GM23338 (cell line): ENCODE measurements at regions not wholly inside any gene's neighbourhood (a gene's known extent, or its start where the extent isn't known, plus 50 kb on each side); places are given as distances from the start of the nearest gene placed in this dataset.

Source experiments
- ATAC-seq: fragments of 200-7000 bp; cut with Tn5 transposase; 3 replicates; pipeline ENCODE4 v1.9.1; 2020
- DNase-seq: peaks from one replicate; pipeline ENCODE4 v3.0.0-alpha.2; 2015; ENCODE audit warnings: low spot score
- H2AFZ ChIP-seq: fragments of 200-600 bp; sonication (generic); 2 replicates; pipeline ENCODE4 v1.8.0; 2016; ENCODE audit warnings: antibody characterized with exemption, mild to moderate bottlenecking, moderate library complexity
- H3F3A ChIP-seq: fragments of 200-600 bp; sonication (generic); replicated peaks from 2 replicates; pipeline ENCODE4 v1.8.0; 2017; ENCODE audit warnings: antibody characterized with exemption, mixed run types, low read depth
- H3K27ac ChIP-seq: fragments of 200-600 bp; sonication (generic); 2 replicates; pipeline ENCODE4 v1.6.1; 2016; ENCODE audit warnings: low read depth
- H3K27me3 ChIP-seq: fragments of 200-600 bp; sonication (generic); 2 replicates; pipeline ENCODE4 v1.8.0; 2016; ENCODE audit warnings: mild to moderate bottlenecking, mixed run types, moderate library complexity; ENCODE audit not compliant: insufficient read depth
- H3K36me3 ChIP-seq: fragments of 200-600 bp; sonication (generic); 2 replicates; pipeline ENCODE4 v1.8.0; 2016; ENCODE audit warnings: mild to moderate bottlenecking; ENCODE audit not compliant: insufficient read depth
- H3K4me1 ChIP-seq: fragments of 200-600 bp; sonication (generic); 2 replicates; pipeline ENCODE4 v1.8.0; 2016; ENCODE audit warnings: mild to moderate bottlenecking, moderate library complexity; ENCODE audit not compliant: insufficient read depth
- H3K4me2 ChIP-seq: fragments of 200-600 bp; sonication (generic); 2 replicates; pipeline ENCODE4 v1.7.1; 2017; ENCODE audit warnings: mixed run types
- H3K4me3 ChIP-seq: fragments of 200-600 bp; sonication (generic); 2 replicates; pipeline ENCODE4 v1.6.1; 2016; ENCODE audit warnings: mixed run types
- H3K79me2 ChIP-seq: fragments of 200-600 bp; sonication (generic); replicated peaks from 2 replicates; pipeline ENCODE4 v1.8.0; 2017; ENCODE audit warnings: mild to moderate bottlenecking; ENCODE audit not compliant: insufficient read depth
- H3K9me2 ChIP-seq: fragments of 200-600 bp; sonication (generic); 2 replicates; pipeline ENCODE4 v1.8.0; 2017; ENCODE audit not compliant: insufficient read depth
- H4K20me1 ChIP-seq: fragments of 200-600 bp; sonication (generic); replicated peaks from 2 replicates; pipeline ENCODE4 v1.8.0; 2017; ENCODE audit warnings: mild to moderate bottlenecking; ENCODE audit not compliant: insufficient read depth
- H3K27ac Mint-ChIP-seq: 2 replicates; pipeline ENCODE4 v1.8.0; 2020; ENCODE audit warnings: inconsistent platforms, mild to moderate bottlenecking, moderate library complexity, mixed read lengths
- H3K27me3 Mint-ChIP-seq: 3 replicates; pipeline ENCODE4 v1.8.0; 2022; ENCODE audit warnings: low read depth, mild to moderate bottlenecking, moderate library complexity, mixed read lengths, inconsistent platforms; ENCODE audit not compliant: insufficient read depth, poor library complexity
- H3K36me3 Mint-ChIP-seq: 3 replicates; pipeline ENCODE4 v1.8.0; 2021; ENCODE audit warnings: low read depth, mild to moderate bottlenecking, inconsistent platforms, moderate library complexity, mixed read lengths
- H3K4me1 Mint-ChIP-seq: 3 replicates; pipeline ENCODE4 v1.8.0; 2020; ENCODE audit warnings: mild to moderate bottlenecking, inconsistent platforms, mixed read lengths
- H3K4me3 Mint-ChIP-seq: 3 replicates; pipeline ENCODE4 v1.8.0; 2021; ENCODE audit warnings: moderate library complexity, mild to moderate bottlenecking, inconsistent platforms, mixed read lengths
- H3K9me3 Mint-ChIP-seq: 3 replicates; pipeline ENCODE4 v1.8.0; 2020; ENCODE audit warnings: moderate library complexity, mild to moderate bottlenecking, inconsistent platforms, mixed read lengths
- CREB1 ChIP-seq: fragments of 250-450 bp; sonication (Bioruptor Pico); IDR thresholded peaks from 2 replicates; pipeline ENCODE4 v1.5.0; 2020; ENCODE audit warnings: low read depth, mild to moderate bottlenecking, moderate library complexity
- EZH2 ChIP-seq: fragments of 200-600 bp; sonication (generic); IDR thresholded peaks from one replicate; pipeline ENCODE4 v1.8.0; 2017; ENCODE audit warnings: antibody characterized with exemption, mild to moderate bottlenecking, low read depth; ENCODE audit not compliant: unreplicated experiment
- EZH2phosphoT487 ChIP-seq: fragments of 200-600 bp; sonication (generic); IDR thresholded peaks from one replicate; pipeline ENCODE4 v1.8.1; 2018; ENCODE audit warnings: antibody characterized with exemption; ENCODE audit not compliant: unreplicated experiment
- JUNB ChIP-seq: IDR thresholded peaks from one replicate; pipeline ENCODE4 v1.6.1; 2016; ENCODE audit warnings: antibody characterized with exemption; ENCODE audit not compliant: unreplicated experiment
- NANOG ChIP-seq: IDR thresholded peaks from 2 replicates; pipeline ENCODE4 v1.6.1; 2016; ENCODE audit warnings: antibody characterized with exemption, borderline replicate concordance
- POLR2AphosphoS5 ChIP-seq: IDR thresholded peaks from 2 replicates; pipeline ENCODE4 v1.6.1; 2016; ENCODE audit warnings: antibody characterized with exemption, low read depth
- STAT1 ChIP-seq: IDR thresholded peaks from one replicate; pipeline ENCODE4 v1.6.1; 2016; ENCODE audit warnings: antibody characterized with exemption; ENCODE audit not compliant: unreplicated experiment
- ZNF114 ChIP-seq: fragments of 250-450 bp; sonication (Bioruptor Pico); IDR thresholded peaks from 2 replicates; pipeline ENCODE4 v1.5.0; 2020; ENCODE audit warnings: mild to moderate bottlenecking, moderate library complexity
- ZNF331 ChIP-seq: fragments of 250-450 bp; sonication (Bioruptor Pico); IDR thresholded peaks from 2 replicates; pipeline ENCODE4 v1.5.0; 2020; ENCODE audit warnings: low read depth, mild to moderate bottlenecking, moderate library complexity
- TF ChIP-seq, protein P1 (sequence below), 2 experiments: fragments of 200-600 bp in 1 of 2; sonication (generic) in 1 of 2; conservative IDR thresholded peaks; 2 replicates each; pipeline versions ENCODE4 v1.5.1 to v1.6.1; 2016 to 2017; ENCODE audit warnings: antibody characterized with exemption in 2 of 2, low read depth in 2 of 2, mild to moderate bottlenecking in 2 of 2, moderate library complexity in 1 of 2
- TF ChIP-seq, protein P2 (sequence below): IDR thresholded peaks from 2 replicates; pipeline ENCODE4 v1.6.1; 2016; ENCODE audit warnings: antibody characterized with exemption
- TF ChIP-seq, protein P3 (sequence below): fragments of 250-450 bp; sonication (Bioruptor Pico); IDR thresholded peaks from 2 replicates; pipeline ENCODE4 v1.5.0; 2020; ENCODE audit warnings: mild to moderate bottlenecking, moderate library complexity

DNA sequence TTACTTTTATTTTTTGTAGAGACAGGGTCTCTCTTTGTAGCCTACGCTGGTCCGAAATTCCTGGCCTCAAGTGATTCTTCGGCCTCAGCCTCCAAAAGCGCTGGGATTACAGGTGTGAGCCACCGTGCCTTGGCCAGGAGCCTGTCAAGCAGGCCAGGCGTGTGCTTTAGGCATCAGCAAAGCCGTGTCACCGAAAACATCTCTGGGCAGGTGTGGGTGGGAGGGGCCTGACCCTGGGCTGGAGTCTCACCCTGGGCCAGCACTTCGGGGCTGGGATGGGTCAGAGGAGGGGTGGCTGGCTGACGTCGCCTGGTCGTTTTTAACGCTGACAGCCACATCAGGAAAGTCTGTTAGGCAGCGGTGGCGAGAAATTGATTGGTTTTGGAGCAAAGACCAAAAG is 80.9 kb downstream of the UNCX start (continued):
- TF ChIP-seq POLR2AphosphoS5 (no peak), STAT1 (no peak), EZH2 (no peak)
- TF ChIP-seq, protein P1, sequence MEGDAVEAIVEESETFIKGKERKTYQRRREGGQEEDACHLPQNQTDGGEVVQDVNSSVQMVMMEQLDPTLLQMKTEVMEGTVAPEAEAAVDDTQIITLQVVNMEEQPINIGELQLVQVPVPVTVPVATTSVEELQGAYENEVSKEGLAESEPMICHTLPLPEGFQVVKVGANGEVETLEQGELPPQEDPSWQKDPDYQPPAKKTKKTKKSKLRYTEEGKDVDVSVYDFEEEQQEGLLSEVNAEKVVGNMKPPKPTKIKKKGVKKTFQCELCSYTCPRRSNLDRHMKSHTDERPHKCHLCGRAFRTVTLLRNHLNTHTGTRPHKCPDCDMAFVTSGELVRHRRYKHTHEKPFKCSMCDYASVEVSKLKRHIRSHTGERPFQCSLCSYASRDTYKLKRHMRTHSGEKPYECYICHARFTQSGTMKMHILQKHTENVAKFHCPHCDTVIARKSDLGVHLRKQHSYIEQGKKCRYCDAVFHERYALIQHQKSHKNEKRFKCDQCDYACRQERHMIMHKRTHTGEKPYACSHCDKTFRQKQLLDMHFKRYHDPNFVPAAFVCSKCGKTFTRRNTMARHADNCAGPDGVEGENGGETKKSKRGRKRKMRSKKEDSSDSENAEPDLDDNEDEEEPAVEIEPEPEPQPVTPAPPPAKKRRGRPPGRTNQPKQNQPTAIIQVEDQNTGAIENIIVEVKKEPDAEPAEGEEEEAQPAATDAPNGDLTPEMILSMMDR (conservative IDR thresholded peaks at IDR 0.05; ENCODE audit: low read depth in 2 of 2), result no peak

DNA sequence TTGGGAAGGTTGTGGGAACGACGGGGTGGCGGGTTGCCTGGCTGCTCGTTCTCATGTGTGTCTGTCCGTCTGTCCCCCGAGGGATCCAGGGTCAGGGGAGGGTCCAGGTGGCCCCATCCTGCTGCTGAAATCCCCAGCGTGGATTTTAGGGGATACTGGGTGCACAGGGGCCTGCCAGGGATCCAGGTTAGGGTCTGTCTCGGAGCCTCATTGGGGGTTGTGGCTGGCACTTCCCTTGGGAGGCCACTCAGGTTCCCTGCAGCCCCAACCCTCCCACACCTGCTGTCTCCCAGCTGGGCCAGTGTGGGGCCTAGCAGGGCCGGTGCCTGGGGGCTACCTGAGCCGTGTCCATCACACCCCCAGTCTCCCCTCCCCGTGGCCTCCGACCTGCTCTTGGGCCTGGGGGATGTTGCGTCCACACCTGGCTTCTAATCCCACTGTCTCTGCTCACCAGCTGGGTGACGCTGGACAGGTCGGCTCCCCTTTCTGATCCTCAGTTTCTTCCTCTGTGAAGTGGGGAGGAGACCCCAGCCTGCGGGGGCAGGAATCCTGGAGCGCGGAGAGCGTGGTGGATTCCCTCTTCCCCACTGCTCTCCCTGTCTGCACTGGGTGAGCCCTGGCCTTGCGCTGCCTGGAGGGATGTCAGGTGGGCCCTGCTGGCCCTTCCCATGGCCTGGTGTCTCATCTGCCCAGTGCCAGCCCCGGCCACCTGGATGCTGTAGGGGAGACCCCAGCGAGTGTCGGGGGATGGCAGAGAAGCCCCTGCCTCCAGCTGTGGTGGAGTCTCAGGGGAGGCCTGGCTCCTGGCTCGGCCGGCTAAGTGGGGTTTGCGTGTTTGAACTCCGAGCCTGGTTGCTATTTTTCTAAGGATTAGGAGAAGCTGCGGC is 81.6 kb downstream of the UNCX start:
- no peak; the same call in 2 of the 3 replicates for ATAC-seq
- H3K27ac Mint-ChIP-seq, result no peak overlapping the region
- TF ChIP-seq EZH2 (no peak), ZNF114 (no peak), CREB1 (CRISPR knock-in tag) (no peak), EZH2phosphoT487 (no peak), NANOG (no peak), STAT1 (no peak), POLR2AphosphoS5 (no peak), JUNB (no peak), ZNF331 (CRISPR knock-in tag) (no peak)
- TF ChIP-seq, protein P2, sequence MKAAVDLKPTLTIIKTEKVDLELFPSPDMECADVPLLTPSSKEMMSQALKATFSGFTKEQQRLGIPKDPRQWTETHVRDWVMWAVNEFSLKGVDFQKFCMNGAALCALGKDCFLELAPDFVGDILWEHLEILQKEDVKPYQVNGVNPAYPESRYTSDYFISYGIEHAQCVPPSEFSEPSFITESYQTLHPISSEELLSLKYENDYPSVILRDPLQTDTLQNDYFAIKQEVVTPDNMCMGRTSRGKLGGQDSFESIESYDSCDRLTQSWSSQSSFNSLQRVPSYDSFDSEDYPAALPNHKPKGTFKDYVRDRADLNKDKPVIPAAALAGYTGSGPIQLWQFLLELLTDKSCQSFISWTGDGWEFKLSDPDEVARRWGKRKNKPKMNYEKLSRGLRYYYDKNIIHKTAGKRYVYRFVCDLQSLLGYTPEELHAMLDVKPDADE, result no peak
- TF ChIP-seq, protein P1 (conservative IDR thresholded peaks at IDR 0.05; ENCODE audit: low read depth in 2 of 2), result no peak
- TF ChIP-seq, protein P3, sequence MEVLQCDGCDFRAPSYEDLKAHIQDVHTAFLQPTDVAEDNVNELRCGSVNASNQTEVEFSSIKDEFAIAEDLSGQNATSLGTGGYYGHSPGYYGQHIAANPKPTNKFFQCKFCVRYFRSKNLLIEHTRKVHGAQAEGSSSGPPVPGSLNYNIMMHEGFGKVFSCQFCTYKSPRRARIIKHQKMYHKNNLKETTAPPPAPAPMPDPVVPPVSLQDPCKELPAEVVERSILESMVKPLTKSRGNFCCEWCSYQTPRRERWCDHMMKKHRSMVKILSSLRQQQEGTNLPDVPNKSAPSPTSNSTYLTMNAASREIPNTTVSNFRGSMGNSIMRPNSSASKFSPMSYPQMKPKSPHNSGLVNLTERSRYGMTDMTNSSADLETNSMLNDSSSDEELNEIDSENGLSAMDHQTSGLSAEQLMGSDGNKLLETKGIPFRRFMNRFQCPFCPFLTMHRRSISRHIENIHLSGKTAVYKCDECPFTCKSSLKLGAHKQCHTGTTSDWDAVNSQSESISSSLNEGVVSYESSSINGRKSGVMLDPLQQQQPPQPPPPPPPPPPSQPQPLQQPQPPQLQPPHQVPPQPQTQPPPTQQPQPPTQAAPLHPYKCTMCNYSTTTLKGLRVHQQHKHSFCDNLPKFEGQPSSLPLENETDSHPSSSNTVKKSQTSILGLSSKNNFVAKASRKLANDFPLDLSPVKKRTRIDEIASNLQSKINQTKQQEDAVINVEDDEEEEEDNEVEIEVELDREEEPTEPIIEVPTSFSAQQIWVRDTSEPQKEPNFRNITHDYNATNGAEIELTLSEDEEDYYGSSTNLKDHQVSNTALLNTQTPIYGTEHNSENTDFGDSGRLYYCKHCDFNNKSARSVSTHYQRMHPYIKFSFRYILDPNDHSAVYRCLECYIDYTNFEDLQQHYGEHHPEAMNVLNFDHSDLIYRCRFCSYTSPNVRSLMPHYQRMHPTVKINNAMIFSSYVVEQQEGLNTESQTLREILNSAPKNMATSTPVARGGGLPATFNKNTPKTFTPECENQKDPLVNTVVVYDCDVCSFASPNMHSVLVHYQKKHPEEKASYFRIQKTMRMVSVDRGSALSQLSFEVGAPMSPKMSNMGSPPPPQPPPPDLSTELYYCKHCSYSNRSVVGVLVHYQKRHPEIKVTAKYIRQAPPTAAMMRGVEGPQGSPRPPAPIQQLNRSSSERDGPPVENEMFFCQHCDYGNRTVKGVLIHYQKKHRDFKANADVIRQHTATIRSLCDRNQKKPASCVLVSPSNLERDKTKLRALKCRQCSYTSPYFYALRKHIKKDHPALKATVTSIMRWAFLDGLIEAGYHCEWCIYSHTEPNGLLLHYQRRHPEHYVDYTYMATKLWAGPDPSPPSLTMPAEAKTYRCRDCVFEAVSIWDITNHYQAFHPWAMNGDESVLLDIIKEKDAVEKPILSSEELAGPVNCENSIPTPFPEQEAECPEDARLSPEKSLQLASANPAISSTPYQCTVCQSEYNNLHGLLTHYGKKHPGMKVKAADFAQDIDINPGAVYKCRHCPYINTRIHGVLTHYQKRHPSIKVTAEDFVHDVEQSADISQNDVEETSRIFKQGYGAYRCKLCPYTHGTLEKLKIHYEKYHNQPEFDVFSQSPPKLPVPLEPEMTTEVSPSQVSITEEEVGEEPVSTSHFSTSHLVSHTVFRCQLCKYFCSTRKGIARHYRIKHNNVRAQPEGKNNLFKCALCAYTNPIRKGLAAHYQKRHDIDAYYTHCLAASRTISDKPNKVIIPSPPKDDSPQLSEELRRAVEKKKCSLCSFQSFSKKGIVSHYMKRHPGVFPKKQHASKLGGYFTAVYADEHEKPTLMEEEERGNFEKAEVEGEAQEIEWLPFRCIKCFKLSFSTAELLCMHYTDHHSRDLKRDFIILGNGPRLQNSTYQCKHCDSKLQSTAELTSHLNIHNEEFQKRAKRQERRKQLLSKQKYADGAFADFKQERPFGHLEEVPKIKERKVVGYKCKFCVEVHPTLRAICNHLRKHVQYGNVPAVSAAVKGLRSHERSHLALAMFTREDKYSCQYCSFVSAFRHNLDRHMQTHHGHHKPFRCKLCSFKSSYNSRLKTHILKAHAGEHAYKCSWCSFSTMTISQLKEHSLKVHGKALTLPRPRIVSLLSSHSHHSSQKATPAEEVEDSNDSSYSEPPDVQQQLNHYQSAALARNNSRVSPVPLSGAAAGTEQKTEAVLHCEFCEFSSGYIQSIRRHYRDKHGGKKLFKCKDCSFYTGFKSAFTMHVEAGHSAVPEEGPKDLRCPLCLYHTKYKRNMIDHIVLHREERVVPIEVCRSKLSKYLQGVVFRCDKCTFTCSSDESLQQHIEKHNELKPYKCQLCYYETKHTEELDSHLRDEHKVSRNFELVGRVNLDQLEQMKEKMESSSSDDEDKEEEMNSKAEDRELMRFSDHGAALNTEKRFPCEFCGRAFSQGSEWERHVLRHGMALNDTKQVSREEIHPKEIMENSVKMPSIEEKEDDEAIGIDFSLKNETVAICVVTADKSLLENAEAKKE, result no peak

More for the DNA sequence above, 81.6 kb downstream of the UNCX start:
- no peaks in the 10 kb centered on the region for H4K20me1 ChIP-seq
- no peaks in the 10 kb centered on the region for H3K4me1 Mint-ChIP-seq
- H3F3A ChIP-seq, result no peaks in the 10 kb centered on the region
- H3K79me2 ChIP-seq, result no peaks in the 10 kb centered on the region
- H3K4me1 ChIP-seq, result no peaks in the 10 kb centered on the region
- no peak overlapping the region for H3K4me3 Mint-ChIP-seq
- H3K27me3 Mint-ChIP-seq, result peaks cover 4% of the 10 kb centered on the region
- no peaks in the 10 kb centered on the region for H3K36me3 ChIP-seq
- no peaks in the 10 kb centered on the region for H3K9me3 Mint-ChIP-seq
- no peak overlapping the region for H3K27ac ChIP-seq
- no peak overlapping the region for H3K4me2 ChIP-seq
- peaks cover 4% of the 10 kb centered on the region; the same call in 1 of the 2 replicates for H3K9me2 ChIP-seq
- no peak overlapping the region for H2AFZ ChIP-seq
- H3K27me3 ChIP-seq, result no peaks in the 10 kb centered on the region
- H3K4me3 ChIP-seq, result no peak overlapping the region
- no peak for DNase-seq
- H3K36me3 Mint-ChIP-seq, result no peaks in the 10 kb centered on the region
